RWPE1 (cell line): ENCODE measurements at regions not wholly inside any gene's neighbourhood (a gene's known extent, or its start where the extent isn't known, plus 50 kb on each side); places are given as distances from the start of the nearest gene placed in this dataset.

ENCODE experiments used
- CTCF ChIA-PET: fragments of 350-600 bp; sonication (Branson Sonifier 250); formaldehyde crosslinking; extraction: SDS; loops from one replicate; lab custom pipeline; 2021; lab: Yijun Ruan, JAX
- POLR2A ChIA-PET: fragments of 400-600 bp; formaldehyde crosslinking; extraction: SDS; loops from one replicate; lab custom pipeline; 2020; ENCODE audit warnings: antibody characterized with exemption; ENCODE audit not compliant: low non-redundant PET; lab: Yijun Ruan, JAX
- DNase-seq: peaks from one replicate; pipeline ENCODE4 v3.0.0; 2012; ENCODE audit warnings: low spot score
- H3K27ac ChIP-seq: fragments of 450-650 bp; 2 replicates; pipeline ENCODE4 v1.5.1; 2017
- CTCF ChIP-seq: fragments of 450-650 bp; conservative IDR thresholded peaks from 2 replicates; pipeline ENCODE4 v1.5.1; 2017; ENCODE audit warnings: low read depth, mild to moderate bottlenecking

- CTCF ChIA-PET: no interaction called here
- no peak for DNase-seq
- no peak for TF ChIP-seq CTCF
- no peak overlapping the region for H3K27ac ChIP-seq
- POLR2A ChIA-PET: no interaction called here
These were observed 173.7 kb downstream of the HS3ST3B1 start for GRCh38 chr17:14474591-14474990.

- TF ChIP-seq CTCF: no peak
- ChIA-PET POLR2A (no interaction called here), CTCF (no interaction called here)
- H3K27ac ChIP-seq: no peak overlapping the region; the same call in 1 of the 2 replicates
- peak; percentile 38 for DNase-seq
These were observed 170.2 kb downstream of the HS3ST3B1 start for GRCh38 chr17:14471052-14471451.

- CTCF ChIA-PET: no interaction called here
- POLR2A ChIA-PET: no interaction called here
- no peak for DNase-seq
- no peak for TF ChIP-seq CTCF
- H3K27ac ChIP-seq: no peak overlapping the region; the same call in 1 of the 2 replicates
These were observed 169.5 kb downstream of the HS3ST3B1 start for GRCh38 chr17:14470417-14470816.

- DNase-seq: no peak
- no peak for TF ChIP-seq CTCF
- CTCF ChIA-PET: no interaction called here
- POLR2A ChIA-PET: no interaction called here
- no peak overlapping the region for H3K27ac ChIP-seq
These were observed 169.1 kb downstream of the HS3ST3B1 start for GRCh38 chr17:14469971-14470370.

GRCh38 chr17:14468858-14469257 is 168.0 kb downstream of the HS3ST3B1 start:
- ChIA-PET CTCF (interaction anchor here (0.7 kb wide), 1 partner anchor 325 kb away, joined by 3 read pairs; no protein-coding TSS in a partner anchor), POLR2A (no interaction called here)
- no peak for TF ChIP-seq CTCF
- H3K27ac ChIP-seq: no peak overlapping the region
- no peak for DNase-seq

- no peak for TF ChIP-seq CTCF
- H3K27ac ChIP-seq: no peak overlapping the region
- POLR2A ChIA-PET: no interaction called here
- DNase-seq: no peak
- CTCF ChIA-PET: no interaction called here
These were observed 160.3 kb downstream of the HS3ST3B1 start for GRCh38 chr17:14461227-14461548.

- no peak for DNase-seq
- no peak overlapping the region for H3K27ac ChIP-seq
- no peak for TF ChIP-seq CTCF
- CTCF ChIA-PET: no interaction called here
- POLR2A ChIA-PET: no interaction called here
These were observed 159.8 kb downstream of the HS3ST3B1 start for GRCh38 chr17:14460516-14461226.
